Adrenal gland (tissue), 9 donors: ENCODE measurements at regions not wholly inside any gene's neighbourhood (a gene's known extent, or its start where the extent isn't known, plus 50 kb on each side); places are given as distances from the start of the nearest gene placed in this dataset.

Experiments used
- DNase-seq, 7 donors: peaks; one replicate each; pipeline ENCODE4 v3.0.0-alpha.2; 2019 to 2020
- H3K27ac ChIP-seq, 5 donors: fragments of 200-600 bp; sonication (generic) in 4 of 5; 1 replicate in 3 of 5; 2 replicates in 2 of 5; pipeline versions ENCODE4 v1.5.1 to v1.8.0; 2016 to 2020; ENCODE audit warnings: mild to moderate bottlenecking in 1 of 5
- H3K27me3 ChIP-seq: fragments of 200-600 bp; 2 replicates; pipeline ENCODE4 v1.8.0; 2021
- H3K36me3 ChIP-seq, 2 donors: fragments of 200-600 bp; replicated peaks in 1 of 2; 1 replicate in 1 of 2; 2 replicates in 1 of 2; pipeline versions ENCODE4 v1.5.1 to v1.8.0; 2018 to 2022
- H3K4me1 ChIP-seq, 2 donors: fragments of 200-600 bp; replicated peaks in 1 of 2; 1 replicate in 1 of 2; 2 replicates in 1 of 2; pipeline versions ENCODE4 v1.5.1 to v1.8.0; 2018 to 2021
- H3K4me3 ChIP-seq, 4 donors: fragments of 200-600 bp; sonication (generic) in 3 of 4; one replicate each; pipeline ENCODE4 v1.5.1; 2016 to 2018
- H3K9me3 ChIP-seq, 3 donors: fragments of 200-600 bp; sonication (generic) in 1 of 3; replicated peaks in 1 of 3; 1 replicate in 2 of 3; 2 replicates in 1 of 3; pipeline versions ENCODE4 v1.5.1 to v1.8.0; 2016 to 2021
- CTCF ChIP-seq, 6 experiments: fragments of 450-650 bp in 4 of 6; fragments of 200-600 bp in 2 of 6; sonication (generic) in 1 of 6; IDR thresholded peaks; 1 replicate in 5 of 6; 2 replicates in 1 of 6; pipeline versions ENCODE4 v1.5.1 to v1.8.0; 2016 to 2021; ENCODE audit warnings: antibody characterized with exemption in 6 of 6, mild to moderate bottlenecking in 2 of 6, moderate library complexity in 1 of 6
- POLR2A ChIP-seq, 2 donors: fragments of 450-650 bp; IDR thresholded peaks; one replicate each; pipeline ENCODE4 v1.6.1; 2017; ENCODE audit warnings: antibody characterized with exemption in 2 of 2, mild to moderate bottlenecking in 2 of 2, moderate library complexity in 1 of 2
- WGBS, 4 donors: extraction: QIAGEN DNeasy Blood & Tissue Kit in 2 of 4; methylation state at CpG; one replicate each; pipeline versions ENCODE4 v1.1.5 to v1.1.7; 2013 to 2017; 5-methylcytosine and 5-hydroxymethylcytosine counted together
- intact Hi-C, 2 donors: fragments of 100-400 bp; cut with DNase I; formaldehyde crosslinking; loops; one replicate each; pipeline versions ENCODE4 v1.14.1 to v1.15.0; 2022 to 2023
- small RNA-seq, 2 donors: library from RNA; depleted of rRNA; stranded (forward); fragments of <200 nt; gene quantifications; one replicate each; pipeline ENCODE3, GENCODE V24; 2016
- donor health status: healthy with polysubstance abuse.
- donor health status: Bipolar disorder and iron deficiency.
- donor health status: DM: yes; HTN: yes; CAD: no.
- donor health status: DM: no; HTN: no; CAD: no.
- donor health status: DM: no; HTN: no; CAD: no.

- Histone ChIP-seq H3K4me1 (no peaks in the 10 kb centered on the region), H3K36me3 (no peaks in the 10 kb centered on the region), H3K9me3 (no peaks in the 10 kb centered on the region), H3K27ac (no peak overlapping the region), H3K4me3 (no peak overlapping the region), H3K27me3 (no peaks in the 10 kb centered on the region)
- TF ChIP-seq POLR2A (IDR thresholded peaks at IDR 0.05) (no peak), CTCF (IDR thresholded peaks at IDR 0.05) (no peak)
- no peak for DNase-seq
- intact Hi-C loops, result no loop called here
Measured at GRCh38 chr2:216911886-216912285, 52.0 kb upstream of the TNP1 start.

DNA sequence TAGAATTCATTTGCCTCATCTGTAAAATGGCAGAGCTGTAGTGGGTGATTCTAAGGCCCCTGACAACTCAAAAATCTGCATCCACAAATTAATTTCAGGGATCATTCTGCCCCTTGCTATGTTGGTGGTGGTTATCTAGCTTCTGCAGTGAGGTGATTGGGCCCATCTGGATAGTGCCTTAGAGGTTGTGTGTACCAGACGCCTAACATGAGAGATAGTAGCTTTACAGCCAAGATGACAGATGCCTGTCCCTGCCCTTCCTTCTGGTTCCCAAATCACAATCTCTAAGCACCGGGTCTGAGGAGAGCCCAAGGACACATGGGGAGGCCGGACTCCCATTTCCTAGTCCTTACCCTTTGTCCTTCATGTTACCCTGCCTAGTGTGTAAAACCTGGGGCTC lies 51.1 kb upstream of the TNP1 start:
- Histone ChIP-seq H3K36me3 (no peaks in the 10 kb centered on the region), H3K9me3 (no peaks in the 10 kb centered on the region), H3K4me3 (no peak overlapping the region), H3K4me1 (no peaks in the 10 kb centered on the region), H3K27ac (no peak overlapping the region), H3K27me3 (no peaks in the 10 kb centered on the region)
- 68 to 79% (median 71%) methylated on average over 3 of the region's 3 CpGs for WGBS, 4 donors
- DNase-seq, result no peak
- TF ChIP-seq POLR2A (IDR thresholded peaks at IDR 0.05), result no peak
- no peak for TF ChIP-seq CTCF (IDR thresholded peaks at IDR 0.05)
- intact Hi-C loops, result no loop called here

GRCh38 chr2:216909541-216910210 lies 49.8 kb upstream of the TNP1 start:
- intact Hi-C loops, result no loop called here
- no peak overlapping the region for H3K27ac ChIP-seq

More at GRCh38 chr2:216909541-216910210, 49.8 kb upstream of the TNP1 start:
- H3K4me3 ChIP-seq, result no peak overlapping the region
- WGBS, 4 donors, result 78 to 91% (median 81%) methylated on average over 6 to 8 of the region's 8 CpGs
- H3K9me3 ChIP-seq, result no peaks in the 10 kb centered on the region
- TF ChIP-seq CTCF (IDR thresholded peaks at IDR 0.05), result no peak
- no peak for TF ChIP-seq POLR2A (IDR thresholded peaks at IDR 0.05)
- DNase-seq, result no peak
- H3K4me1 ChIP-seq, result no peaks in the 10 kb centered on the region
- no peaks in the 10 kb centered on the region for H3K27me3 ChIP-seq
- no peaks in the 10 kb centered on the region for H3K36me3 ChIP-seq

Small RNA genes in the stretch of these regions (small RNA-seq; reads per million reads assigned to genes)
- gene RF01983, result 0 reads per million in 2 donors
